Duodenal mucosa (tissue), 2 donors: ENCODE measurements at regions not wholly inside any gene's neighbourhood (a gene's known extent, or its start where the extent isn't known, plus 50 kb on each side); places are given as distances from the start of the nearest gene placed in this dataset.
"Not testable (repeated sequence)": the region's sequence is repeated elsewhere in the genome, so short reads cannot be mapped to it uniquely, and the experiment has no call there.

ENCODE experiments used
- H3K27ac ChIP-seq: one replicate; pipeline ENCODE4 v1.7.0; 2013; ENCODE audit warnings: low read depth, low read length
- H3K27me3 ChIP-seq, 2 donors: one replicate each; pipeline ENCODE4 v1.7.0; 2013; ENCODE audit warnings: low read length in 2 of 2, control low read depth in 1 of 2; ENCODE audit not compliant: insufficient read depth in 2 of 2, control insufficient read depth in 1 of 2
- H3K36me3 ChIP-seq, 2 donors: one replicate each; pipeline ENCODE4 v1.7.0; 2013; ENCODE audit warnings: low read length in 2 of 2, control low read depth in 1 of 2; ENCODE audit not compliant: insufficient read depth in 2 of 2, control insufficient read depth in 1 of 2
- H3K4me1 ChIP-seq, 2 donors: one replicate each; pipeline ENCODE4 v1.7.0; 2013; ENCODE audit warnings: low read length in 2 of 2, control low read depth in 1 of 2; ENCODE audit not compliant: insufficient read depth in 2 of 2, control insufficient read depth in 1 of 2
- H3K4me3 ChIP-seq, 2 donors: one replicate each; pipeline ENCODE4 v1.7.0; 2013; ENCODE audit warnings: low read length in 2 of 2, low read depth in 1 of 2
- H3K9ac ChIP-seq, 2 donors: one replicate each; pipeline ENCODE4 v1.7.0; 2013; ENCODE audit warnings: low read length in 2 of 2, low read depth in 1 of 2
- H3K9me3 ChIP-seq, 2 donors: one replicate each; pipeline ENCODE4 v1.7.0; 2013; ENCODE audit warnings: low read length in 2 of 2, control low read depth in 1 of 2; ENCODE audit not compliant: control insufficient read depth in 1 of 2

GRCh38 chr15:20409667-20410198 lies 131.9 kb downstream of the GOLGA6L6 start:
- not testable (repeated sequence) for H3K4me1 ChIP-seq, H3K27me3 ChIP-seq, H3K4me3 ChIP-seq, H3K27ac ChIP-seq, H3K9ac ChIP-seq, H3K36me3 ChIP-seq
- peaks cover 10 to 11% of the 10 kb centered on the region in 2 donors for H3K9me3 ChIP-seq

- Histone ChIP-seq H3K27ac (no peak overlapping the region), H3K9me3 (peaks cover 10 to 11% of the 10 kb centered on the region in 2 donors), H3K4me1 (no peaks in the 10 kb centered on the region), H3K36me3 (no peaks in the 10 kb centered on the region), H3K27me3 (no peaks in the 10 kb centered on the region), H3K4me3 (no peak overlapping the region), H3K9ac (no peak overlapping the region)
Measured at GRCh38 chr15:20409247-20409646, 132.4 kb downstream of the GOLGA6L6 start.

- H3K27me3 ChIP-seq: no peaks in the 10 kb centered on the region
- H3K9me3 ChIP-seq: peaks cover 10 to 15% of the 10 kb centered on the region in 2 donors
- H3K27ac ChIP-seq: no peak overlapping the region
- H3K36me3 ChIP-seq: no peaks in the 10 kb centered on the region
- no peaks in the 10 kb centered on the region for H3K4me1 ChIP-seq
- H3K4me3 ChIP-seq: no peak overlapping the region
- no peak overlapping the region for H3K9ac ChIP-seq
Measured at GRCh38 chr15:20407553-20407952, 134.0 kb downstream of the GOLGA6L6 start.

- peaks cover 13 to 22% of the 10 kb centered on the region in 2 donors for H3K9me3 ChIP-seq
- not testable (repeated sequence) for H3K4me1 ChIP-seq, H3K4me3 ChIP-seq, H3K9ac ChIP-seq, H3K36me3 ChIP-seq, H3K27ac ChIP-seq, H3K27me3 ChIP-seq
Measured at GRCh38 chr15:20404571-20404970, 137.0 kb downstream of the GOLGA6L6 start.

- peaks cover 6 to 19% of the 10 kb centered on the region in 2 donors for H3K9me3 ChIP-seq
- not testable (repeated sequence) for H3K4me3 ChIP-seq, H3K27me3 ChIP-seq, H3K27ac ChIP-seq, H3K9ac ChIP-seq, H3K4me1 ChIP-seq, H3K36me3 ChIP-seq
Measured at GRCh38 chr15:20402586-20402985, 139.0 kb downstream of the GOLGA6L6 start.

GRCh38 chr15:20401058-20401457 lies 140.5 kb downstream of the GOLGA6L6 start:
- not testable (repeated sequence) for H3K9ac ChIP-seq, H3K4me1 ChIP-seq, H3K27ac ChIP-seq, H3K4me3 ChIP-seq, H3K36me3 ChIP-seq, H3K27me3 ChIP-seq
- peaks cover 5 to 22% of the 10 kb centered on the region in 2 donors for H3K9me3 ChIP-seq

- peaks cover 3 to 24% of the 10 kb centered on the region in 2 donors for H3K9me3 ChIP-seq
- not testable (repeated sequence) for H3K9ac ChIP-seq, H3K4me3 ChIP-seq, H3K36me3 ChIP-seq, H3K4me1 ChIP-seq, H3K27me3 ChIP-seq, H3K27ac ChIP-seq
Measured at GRCh38 chr15:20398680-20399079, 142.9 kb downstream of the GOLGA6L6 start.

GRCh38 chr15:20388161-20388560 lies 153.4 kb downstream of the GOLGA6L6 start:
- not testable (repeated sequence) for H3K4me1 ChIP-seq, H3K27ac ChIP-seq, H3K9ac ChIP-seq, H3K4me3 ChIP-seq, H3K27me3 ChIP-seq, H3K36me3 ChIP-seq
- H3K9me3 ChIP-seq: peaks cover 30 to 32% of the 10 kb centered on the region in 2 donors

- no peaks in the 10 kb centered on the region for H3K36me3 ChIP-seq
- H3K4me1 ChIP-seq: no peaks in the 10 kb centered on the region
- H3K9me3 ChIP-seq: peaks cover 27 to 32% of the 10 kb centered on the region in 2 donors
- H3K4me3 ChIP-seq: no peak overlapping the region
- no peak overlapping the region for H3K27ac ChIP-seq
- no peak overlapping the region for H3K9ac ChIP-seq
- H3K27me3 ChIP-seq: no peaks in the 10 kb centered on the region
Measured at GRCh38 chr15:20386198-20386597, 155.4 kb downstream of the GOLGA6L6 start.

GRCh38 chr15:20380199-20380598 lies 161.4 kb downstream of the GOLGA6L6 start:
- H3K9me3 ChIP-seq, H3K36me3 ChIP-seq, H3K4me3 ChIP-seq, H3K27ac ChIP-seq, H3K4me1 ChIP-seq, H3K9ac ChIP-seq, H3K27me3 ChIP-seq: not testable (repeated sequence)

GRCh38 chr15:20376872-20377271 lies 164.7 kb downstream of the GOLGA6L6 start:
- Histone ChIP-seq H3K4me1 (no peaks in the 10 kb centered on the region), H3K27me3 (no peaks in the 10 kb centered on the region), H3K9ac (no peak overlapping the region)

More at GRCh38 chr15:20376872-20377271, 164.7 kb downstream of the GOLGA6L6 start:
- no peak overlapping the region for H3K4me3 ChIP-seq
- H3K36me3 ChIP-seq: no peaks in the 10 kb centered on the region
- peaks cover 8 to 9% of the 10 kb centered on the region in 2 donors for H3K9me3 ChIP-seq
- no peak overlapping the region for H3K27ac ChIP-seq
